GM21723 (cell line): ENCODE measurements at regions not wholly inside any gene's neighbourhood (a gene's known extent, or its start where the extent isn't known, plus 50 kb on each side); places are given as distances from the start of the nearest gene placed in this dataset.

Source experiments
- ATAC-seq: cut with Tn5 transposase; IDR thresholded peaks from one replicate; pipeline ENCODE4 v1.9.1; 2021; ENCODE audit warnings: mild to moderate bottlenecking, moderate library complexity; ENCODE audit not compliant: unreplicated experiment

DNA sequence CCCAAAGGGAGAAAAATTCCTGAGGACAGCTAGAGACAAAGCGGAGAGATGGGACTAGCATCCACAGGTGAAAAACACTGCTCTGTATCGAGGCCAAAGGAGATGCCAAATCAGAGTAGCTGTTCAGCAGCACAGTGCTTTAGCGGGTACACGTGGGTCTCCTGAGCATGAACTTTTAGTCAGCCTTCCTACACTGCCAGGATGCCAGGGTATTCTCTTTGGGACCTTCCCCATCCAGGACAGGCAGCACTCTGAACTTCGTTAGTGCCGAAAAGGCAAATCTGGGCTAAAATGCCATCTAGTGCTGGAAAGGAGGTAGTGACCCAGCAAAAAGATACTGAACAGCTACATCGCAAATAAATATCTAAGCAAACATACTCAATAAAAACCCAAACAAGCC is 64.9 kb downstream of the C6orf58 start:
- peak; percentile 81 for ATAC-seq
